ENCODE measurements at regions not wholly inside any gene's neighbourhood (a gene's known extent, or its start where the extent isn't known, plus 50 kb on each side); places are given as distances from the start of the nearest gene placed in this dataset.

DNA sequence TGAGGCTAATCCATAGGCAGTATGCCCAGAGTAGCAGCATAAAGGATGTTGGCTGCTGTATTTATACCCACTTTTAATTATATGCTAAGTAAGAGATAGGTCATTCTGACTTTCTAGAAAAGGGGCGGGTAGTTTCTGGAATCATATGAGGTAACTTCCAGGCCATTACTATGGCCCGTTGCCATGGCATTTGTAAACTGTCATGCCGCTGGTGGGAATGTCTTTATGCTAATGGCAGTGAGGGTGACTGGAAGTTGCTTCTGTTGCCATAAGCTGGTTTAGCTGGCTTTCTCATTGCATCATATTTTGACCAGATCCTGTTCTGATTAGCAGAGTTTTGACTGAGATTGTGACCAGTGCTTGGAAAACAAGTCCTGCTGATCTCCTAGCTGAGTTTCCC, 929.6 kb upstream of the CDH8 start:
- Histone ChIP-seq H3K79me2 (ENCODE audit: low read length) (no peaks in the 10 kb centered on the region), H3K4me1 (ENCODE audit: low read length) (no peaks in the 10 kb centered on the region), H3K27me3 (replicated peaks; ENCODE audit: insufficient read depth, low read length) (no peaks in the 10 kb centered on the region), H3K4me2 (ENCODE audit: low read depth, low read length) (no peak overlapping the region), H2AFZ (ENCODE audit: low read length) (no peak overlapping the region), H3K9me3 (replicated peaks; ENCODE audit: insufficient read depth, low read length) (no peaks in the 10 kb centered on the region), H4K20me1 (ENCODE audit: insufficient read depth, low read length) (no peaks in the 10 kb centered on the region), H3K4me3 (ENCODE audit: low read length) (no peak overlapping the region), H3F3A (ENCODE audit: insufficient read depth, low read length) (no peaks in the 10 kb centered on the region), H3K9ac (ENCODE audit: low read length) (no peak overlapping the region), H3K9me2 (replicated peaks; ENCODE audit: insufficient read depth, low read length) (no peaks in the 10 kb centered on the region), H3K27ac (ENCODE audit: low read length) (no peak overlapping the region), H3K36me3 (replicated peaks; ENCODE audit: insufficient read depth, low read length) (no peaks in the 10 kb centered on the region)
- DNase-seq, result no peak
- TF ChIP-seq, protein P1, sequence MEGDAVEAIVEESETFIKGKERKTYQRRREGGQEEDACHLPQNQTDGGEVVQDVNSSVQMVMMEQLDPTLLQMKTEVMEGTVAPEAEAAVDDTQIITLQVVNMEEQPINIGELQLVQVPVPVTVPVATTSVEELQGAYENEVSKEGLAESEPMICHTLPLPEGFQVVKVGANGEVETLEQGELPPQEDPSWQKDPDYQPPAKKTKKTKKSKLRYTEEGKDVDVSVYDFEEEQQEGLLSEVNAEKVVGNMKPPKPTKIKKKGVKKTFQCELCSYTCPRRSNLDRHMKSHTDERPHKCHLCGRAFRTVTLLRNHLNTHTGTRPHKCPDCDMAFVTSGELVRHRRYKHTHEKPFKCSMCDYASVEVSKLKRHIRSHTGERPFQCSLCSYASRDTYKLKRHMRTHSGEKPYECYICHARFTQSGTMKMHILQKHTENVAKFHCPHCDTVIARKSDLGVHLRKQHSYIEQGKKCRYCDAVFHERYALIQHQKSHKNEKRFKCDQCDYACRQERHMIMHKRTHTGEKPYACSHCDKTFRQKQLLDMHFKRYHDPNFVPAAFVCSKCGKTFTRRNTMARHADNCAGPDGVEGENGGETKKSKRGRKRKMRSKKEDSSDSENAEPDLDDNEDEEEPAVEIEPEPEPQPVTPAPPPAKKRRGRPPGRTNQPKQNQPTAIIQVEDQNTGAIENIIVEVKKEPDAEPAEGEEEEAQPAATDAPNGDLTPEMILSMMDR (IDR thresholded peaks at IDR 0.05; ENCODE audit: low read length), result no peak
- TF ChIP-seq EZH2 (optimal IDR thresholded peaks at IDR 0.05; ENCODE audit: low read depth, low read length) (no peak), EZH2phosphoT487 (IDR thresholded peaks at IDR 0.05; ENCODE audit: low read length) (no peak)

DNA sequence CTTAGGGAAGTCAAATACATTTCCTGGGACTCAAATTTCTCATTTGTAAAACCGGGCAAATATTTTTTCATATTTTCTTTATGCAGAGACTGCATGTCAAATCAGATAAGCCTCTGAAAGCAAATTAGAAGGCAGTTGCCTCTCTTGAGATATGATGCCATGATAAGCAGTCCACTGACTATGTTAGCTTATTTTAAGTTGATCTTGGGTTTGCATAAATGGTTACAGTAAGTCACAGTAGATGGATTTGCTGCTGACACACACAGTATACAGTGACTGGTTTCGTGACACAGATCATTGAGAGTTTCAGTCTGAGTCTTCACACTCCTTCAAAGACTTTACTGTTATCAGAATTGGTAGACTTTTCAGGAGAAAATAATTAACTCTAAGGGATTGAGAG, 927.6 kb upstream of the CDH8 start:
- no peaks in the 10 kb centered on the region for H4K20me1 ChIP-seq (ENCODE audit: insufficient read depth, low read length)
- no peak overlapping the region for H3K4me2 ChIP-seq (ENCODE audit: low read depth, low read length)
- no peaks in the 10 kb centered on the region for H3K36me3 ChIP-seq (replicated peaks; ENCODE audit: insufficient read depth, low read length)
- no peaks in the 10 kb centered on the region for H3K9me2 ChIP-seq (replicated peaks; ENCODE audit: insufficient read depth, low read length)
- no peak for DNase-seq
- H3K4me3 ChIP-seq (ENCODE audit: low read length), result no peak overlapping the region
- H2AFZ ChIP-seq (ENCODE audit: low read length), result no peak overlapping the region
- H3F3A ChIP-seq (ENCODE audit: insufficient read depth, low read length), result no peaks in the 10 kb centered on the region
- H3K9me3 ChIP-seq (replicated peaks; ENCODE audit: insufficient read depth, low read length), result no peaks in the 10 kb centered on the region
- no peaks in the 10 kb centered on the region for H3K4me1 ChIP-seq (ENCODE audit: low read length)
- no peak overlapping the region for H3K27ac ChIP-seq (ENCODE audit: low read length)
- no peaks in the 10 kb centered on the region for H3K79me2 ChIP-seq (ENCODE audit: low read length)
- no peaks in the 10 kb centered on the region for H3K27me3 ChIP-seq (replicated peaks; ENCODE audit: insufficient read depth, low read length)
- TF ChIP-seq EZH2phosphoT487 (IDR thresholded peaks at IDR 0.05; ENCODE audit: low read length) (no peak), EZH2 (optimal IDR thresholded peaks at IDR 0.05; ENCODE audit: low read depth, low read length) (no peak)
- TF ChIP-seq, protein P1 (IDR thresholded peaks at IDR 0.05; ENCODE audit: low read length), result no peak
- H3K9ac ChIP-seq (ENCODE audit: low read length), result no peak overlapping the region

DNA sequence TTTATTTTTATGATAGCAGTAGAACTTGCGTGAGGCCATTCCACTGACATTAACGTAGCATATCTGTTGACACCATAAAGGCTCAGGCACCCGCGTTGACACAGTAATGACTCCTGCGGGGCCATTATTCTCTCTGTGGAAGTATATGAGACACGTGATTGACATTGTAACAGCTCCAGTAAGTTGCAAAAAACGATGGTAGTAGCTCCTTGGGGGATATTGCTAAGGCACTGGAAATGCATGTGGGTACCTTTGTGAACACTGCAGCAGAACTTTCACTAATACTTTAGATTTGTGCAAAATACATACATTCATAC, 918.8 kb upstream of the CDH8 start:
- TF ChIP-seq EZH2 (optimal IDR thresholded peaks at IDR 0.05; ENCODE audit: low read depth, low read length) (no peak), EZH2phosphoT487 (IDR thresholded peaks at IDR 0.05; ENCODE audit: low read length) (no peak)
- TF ChIP-seq, protein P1 (IDR thresholded peaks at IDR 0.05; ENCODE audit: low read length), result no peak
- Histone ChIP-seq H3K9me2 (replicated peaks; ENCODE audit: insufficient read depth, low read length) (no peaks in the 10 kb centered on the region), H3K4me2 (ENCODE audit: low read depth, low read length) (no peak overlapping the region), H3K27me3 (replicated peaks; ENCODE audit: insufficient read depth, low read length) (no peaks in the 10 kb centered on the region), H3K36me3 (replicated peaks; ENCODE audit: insufficient read depth, low read length) (no peaks in the 10 kb centered on the region), H4K20me1 (ENCODE audit: insufficient read depth, low read length) (no peaks in the 10 kb centered on the region), H3K4me3 (ENCODE audit: low read length) (no peak overlapping the region), H3K9ac (ENCODE audit: low read length) (no peak overlapping the region), H3K9me3 (replicated peaks; ENCODE audit: insufficient read depth, low read length) (no peaks in the 10 kb centered on the region), H3K27ac (ENCODE audit: low read length) (no peak overlapping the region), H2AFZ (ENCODE audit: low read length) (no peak overlapping the region), H3F3A (ENCODE audit: insufficient read depth, low read length) (no peaks in the 10 kb centered on the region), H3K4me1 (ENCODE audit: low read length) (no peaks in the 10 kb centered on the region), H3K79me2 (ENCODE audit: low read length) (no peaks in the 10 kb centered on the region)
- no peak for DNase-seq
